Fibroblast of the aortic adventitia (primary cell): ENCODE measurements at regions not wholly inside any gene's neighbourhood (a gene's known extent, or its start where the extent isn't known, plus 50 kb on each side); places are given as distances from the start of the nearest gene placed in this dataset.

Experiments
- DNase-seq: peaks from one replicate; pipeline ENCODE4 v3.0.0-alpha.2; 2010; ENCODE audit warnings: low read depth
- H3K4me3 ChIP-seq: 2 replicates; pipeline ENCODE4 v1.5.1; 2011; ENCODE audit warnings: low read depth, mild to moderate bottlenecking, control low read depth, low read length, moderate library complexity
- TF ChIP-seq, protein P1 (sequence below): IDR thresholded peaks from 2 replicates; pipeline ENCODE4 v1.5.1; 2011; ENCODE audit warnings: mild to moderate bottlenecking, low read length, control low read depth, inconsistent platforms; ENCODE audit not compliant: insufficient read depth

DNA sequence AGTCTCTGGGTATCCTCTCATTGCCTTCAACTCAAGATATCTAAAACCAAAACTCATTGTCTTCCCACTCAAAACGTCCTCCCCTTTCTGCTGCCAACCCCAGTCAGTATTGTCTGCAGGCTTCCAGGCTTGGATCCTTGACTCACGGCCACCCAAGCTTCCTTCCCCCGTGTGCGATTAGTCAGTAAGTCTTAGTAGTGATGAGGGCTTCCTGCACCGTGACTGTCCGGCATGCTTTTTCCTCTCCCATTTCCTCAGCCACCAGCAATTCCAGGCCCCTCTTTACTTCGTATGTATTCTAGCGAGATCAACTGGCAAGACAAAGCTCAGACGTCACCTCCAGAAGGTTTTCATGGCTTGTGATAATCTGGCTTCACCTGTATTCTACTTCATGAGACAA, 88.6 kb upstream of the DUSP22 start:
- H3K4me3 ChIP-seq = no peak overlapping the region
- DNase-seq = peak; percentile 13
- TF ChIP-seq, protein P1, sequence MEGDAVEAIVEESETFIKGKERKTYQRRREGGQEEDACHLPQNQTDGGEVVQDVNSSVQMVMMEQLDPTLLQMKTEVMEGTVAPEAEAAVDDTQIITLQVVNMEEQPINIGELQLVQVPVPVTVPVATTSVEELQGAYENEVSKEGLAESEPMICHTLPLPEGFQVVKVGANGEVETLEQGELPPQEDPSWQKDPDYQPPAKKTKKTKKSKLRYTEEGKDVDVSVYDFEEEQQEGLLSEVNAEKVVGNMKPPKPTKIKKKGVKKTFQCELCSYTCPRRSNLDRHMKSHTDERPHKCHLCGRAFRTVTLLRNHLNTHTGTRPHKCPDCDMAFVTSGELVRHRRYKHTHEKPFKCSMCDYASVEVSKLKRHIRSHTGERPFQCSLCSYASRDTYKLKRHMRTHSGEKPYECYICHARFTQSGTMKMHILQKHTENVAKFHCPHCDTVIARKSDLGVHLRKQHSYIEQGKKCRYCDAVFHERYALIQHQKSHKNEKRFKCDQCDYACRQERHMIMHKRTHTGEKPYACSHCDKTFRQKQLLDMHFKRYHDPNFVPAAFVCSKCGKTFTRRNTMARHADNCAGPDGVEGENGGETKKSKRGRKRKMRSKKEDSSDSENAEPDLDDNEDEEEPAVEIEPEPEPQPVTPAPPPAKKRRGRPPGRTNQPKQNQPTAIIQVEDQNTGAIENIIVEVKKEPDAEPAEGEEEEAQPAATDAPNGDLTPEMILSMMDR = no peak

DNA sequence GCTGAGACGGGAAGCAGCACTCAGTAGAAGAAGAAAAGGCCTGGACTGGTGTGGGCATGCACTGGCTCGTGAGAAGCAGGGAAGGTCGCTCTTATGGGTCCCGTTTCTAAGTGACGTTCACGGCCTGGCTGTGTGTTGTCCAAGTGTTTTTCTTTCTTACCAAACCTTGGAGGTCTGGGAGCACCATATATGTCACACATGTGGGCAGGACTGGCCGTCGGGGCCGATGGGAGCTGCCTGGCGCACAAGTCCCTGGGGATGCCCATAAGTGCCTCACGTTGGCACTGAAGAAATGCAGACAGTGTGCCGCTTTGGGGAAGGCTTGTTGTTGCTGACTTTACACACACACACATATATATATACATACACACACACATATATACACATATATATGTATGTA, 86.0 kb upstream of the DUSP22 start:
- no peak overlapping the region for H3K4me3 ChIP-seq
- TF ChIP-seq, protein P1 = no peak
- DNase-seq = no peak

DNA sequence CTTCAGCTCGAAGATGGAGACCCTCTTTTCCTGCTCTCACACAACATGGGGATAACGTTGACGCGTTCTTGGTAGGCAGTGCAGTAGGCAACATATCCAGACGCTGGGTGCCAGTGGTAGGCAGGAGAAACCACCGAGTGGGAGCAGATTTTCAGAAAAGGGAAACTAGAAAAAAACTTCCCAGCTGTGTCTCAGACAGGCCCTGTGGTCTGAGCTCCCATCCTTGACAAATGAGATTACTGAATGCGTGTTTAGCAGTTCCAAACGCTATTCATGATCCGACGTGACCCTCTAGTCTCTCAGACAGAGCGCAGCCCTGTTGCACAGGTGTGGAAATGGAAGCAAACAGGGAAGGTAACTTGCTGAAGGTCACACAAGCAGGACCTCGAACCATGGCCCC, 83.9 kb upstream of the DUSP22 start:
- no peak overlapping the region for H3K4me3 ChIP-seq
- TF ChIP-seq, protein P1 = no peak
- DNase-seq = no peak

DNA sequence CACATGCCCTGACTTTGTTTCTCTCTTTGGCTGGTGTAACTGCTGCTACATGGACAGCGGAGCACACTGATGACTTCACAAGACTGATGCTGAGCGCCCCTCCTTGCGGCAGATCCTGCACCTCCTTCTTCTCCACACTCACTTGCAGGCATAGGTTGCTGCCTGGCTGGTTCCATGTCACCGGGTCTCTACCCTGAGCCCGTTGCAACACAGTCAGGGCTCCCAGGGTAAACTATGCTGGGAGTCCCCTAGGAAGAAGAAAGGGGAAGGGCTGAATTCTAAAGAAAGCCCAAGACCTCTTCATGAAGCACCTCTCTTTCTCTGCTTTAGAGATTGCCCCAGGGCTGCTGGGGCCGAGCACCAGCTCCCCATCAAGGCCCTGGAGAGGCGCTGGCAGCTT, 83.3 kb upstream of the DUSP22 start:
- TF ChIP-seq, protein P1 = no peak
- DNase-seq = no peak
- no peak overlapping the region for H3K4me3 ChIP-seq

DNA sequence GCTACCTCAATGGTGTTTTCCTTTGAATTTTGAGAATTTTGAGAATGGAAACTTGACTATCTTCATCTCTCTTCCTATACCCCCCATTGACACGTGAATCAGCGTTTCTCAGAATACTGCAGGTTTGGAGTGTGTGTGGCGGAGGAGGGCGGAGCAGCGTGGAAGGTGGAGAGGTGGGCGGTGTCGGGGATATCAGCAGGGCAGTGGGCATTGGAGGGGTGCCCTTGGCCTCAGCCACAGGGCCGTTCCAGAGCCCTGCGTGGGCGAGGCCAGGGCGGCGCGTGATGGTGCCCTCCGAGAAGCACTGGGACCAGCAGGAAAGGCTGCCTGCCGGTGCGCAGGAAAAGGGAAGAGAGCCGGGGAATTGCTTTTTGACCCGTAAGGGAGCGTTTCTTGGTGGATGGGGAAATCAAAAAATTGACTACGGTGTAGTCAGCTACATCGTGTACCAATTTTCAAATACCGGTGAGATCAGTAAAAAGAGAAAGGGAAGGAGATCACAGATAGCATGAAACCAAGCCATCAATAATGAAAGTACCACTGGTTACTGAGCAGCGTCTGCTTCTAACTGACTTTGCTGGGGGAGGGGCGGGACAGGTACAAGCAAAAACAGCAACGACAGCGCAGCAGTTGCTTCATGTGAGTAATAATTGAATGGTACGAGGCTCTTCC, 82.7 kb upstream of the DUSP22 start:
- TF ChIP-seq, protein P1 = no peak
- DNase-seq = no peak
- H3K4me3 ChIP-seq = no peak overlapping the region

DNA sequence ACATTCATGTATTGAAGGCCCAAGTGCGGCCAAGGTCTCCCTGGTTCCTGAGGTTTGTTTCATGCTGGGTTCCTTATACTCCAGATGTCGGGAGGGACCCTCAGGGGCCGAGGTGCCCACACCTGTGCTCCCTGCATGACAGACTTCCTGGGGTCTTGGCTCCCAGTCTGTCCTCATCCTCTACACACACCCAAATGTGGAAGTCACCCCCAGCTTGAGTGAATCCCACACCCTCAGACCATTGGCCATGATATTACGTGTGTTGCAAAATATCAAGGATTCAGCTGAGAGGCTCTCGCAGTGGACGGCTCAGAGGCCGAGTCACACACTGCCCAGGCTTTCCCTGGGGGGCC, 82.2 kb upstream of the DUSP22 start:
- TF ChIP-seq, protein P1 = no peak
- DNase-seq = no peak
- H3K4me3 ChIP-seq = no peak overlapping the region

DNA sequence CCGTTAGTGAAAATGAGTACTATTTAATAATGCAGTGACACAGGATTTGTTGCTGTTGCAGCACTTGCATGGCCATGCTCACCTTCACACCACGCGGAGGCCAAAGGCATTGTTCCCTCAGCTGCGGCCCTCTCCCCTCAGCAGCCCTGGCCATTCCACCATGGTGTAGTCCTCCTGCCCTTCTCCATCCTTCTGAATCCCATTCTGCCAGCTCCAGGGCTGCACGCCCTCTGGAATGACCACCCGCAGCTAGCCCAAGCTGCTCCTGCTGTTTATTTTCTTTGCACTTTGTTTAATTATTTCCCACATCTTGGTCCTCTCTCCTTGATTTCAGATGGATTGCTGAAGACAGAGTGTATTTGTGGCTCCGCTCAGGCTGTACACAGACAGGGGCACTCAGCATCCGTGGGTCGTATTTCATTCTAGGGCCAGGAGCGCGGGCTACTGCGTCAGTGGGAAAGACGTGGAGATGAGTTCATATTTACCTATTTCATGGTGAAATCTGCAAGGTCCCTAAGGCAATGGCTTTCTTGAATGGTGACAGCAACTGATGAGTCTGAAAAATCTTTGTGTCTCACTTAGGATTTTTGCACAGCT, 81.4 kb upstream of the DUSP22 start:
- TF ChIP-seq, protein P1 = no peak
- DNase-seq = no peak
- H3K4me3 ChIP-seq = no peak overlapping the region
